Retinal pigment epithelial cell (primary cell): ENCODE measurements at regions not wholly inside any gene's neighbourhood (a gene's known extent, or its start where the extent isn't known, plus 50 kb on each side); places are given as distances from the start of the nearest gene placed in this dataset.

Experiments used
- DNase-seq: peaks from one replicate; pipeline ENCODE4 v3.0.0-alpha.2; 2010; ENCODE audit warnings: low read depth
- H3K4me3 ChIP-seq: 2 replicates; pipeline ENCODE4 v1.5.1; 2011; ENCODE audit warnings: mild to moderate bottlenecking, low read length, control low read depth, moderate library complexity
- CTCF ChIP-seq: conservative IDR thresholded peaks from 2 replicates; pipeline ENCODE4 v1.5.1; 2011; ENCODE audit warnings: low read depth, low read length, control low read depth, inconsistent platforms

GRCh38 chr13:99065235-99066015, 87.6 kb upstream of the DOCK9 start:
- no peak for TF ChIP-seq CTCF
- DNase-seq, result no peak
- no peak overlapping the region for H3K4me3 ChIP-seq

GRCh38 chr13:99066219-99066618, 88.4 kb upstream of the DOCK9 start:
- H3K4me3 ChIP-seq, result no peak overlapping the region
- DNase-seq, result no peak
- no peak for TF ChIP-seq CTCF

GRCh38 chr13:99067159-99067985, 89.5 kb upstream of the DOCK9 start:
- no peak for DNase-seq
- TF ChIP-seq CTCF, result no peak
- H3K4me3 ChIP-seq, result no peak overlapping the region

GRCh38 chr13:99071211-99071610, 93.3 kb upstream of the DOCK9 start:
- no peak for DNase-seq
- H3K4me3 ChIP-seq, result no peak overlapping the region
- TF ChIP-seq CTCF, result no peak

GRCh38 chr13:99071666-99072065, 93.8 kb upstream of the DOCK9 start:
- DNase-seq, result no peak
- no peak for TF ChIP-seq CTCF
- no peak overlapping the region for H3K4me3 ChIP-seq

GRCh38 chr13:99072356-99072755, 94.5 kb upstream of the DOCK9 start:
- DNase-seq, result no peak
- H3K4me3 ChIP-seq, result no peak overlapping the region
- no peak for TF ChIP-seq CTCF
